ENCODE measurements at regions not wholly inside any gene's neighbourhood (a gene's known extent, or its start where the extent isn't known, plus 50 kb on each side); places are given as distances from the start of the nearest gene placed in this dataset.

DNA sequence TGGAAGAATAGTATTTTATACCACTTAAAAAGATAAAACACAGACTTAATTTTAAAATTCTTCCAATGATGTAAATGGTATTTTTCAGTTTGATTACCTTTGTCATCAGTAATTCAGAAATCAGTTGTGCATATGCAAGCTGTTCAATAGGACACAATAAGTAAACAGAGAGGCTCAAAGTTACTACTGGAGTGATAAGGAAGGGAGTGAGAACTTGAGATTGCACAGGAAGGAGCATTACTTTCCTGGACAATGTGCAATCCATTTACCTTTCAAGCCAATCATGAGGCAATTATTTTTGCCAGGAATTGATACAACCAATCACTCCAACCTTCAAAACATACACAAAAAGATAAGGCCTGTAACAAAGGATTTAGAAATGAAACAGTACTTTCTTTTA lies 1024.3 kb downstream of the RAPGEF2 start:
- intact Hi-C loops (cut with DNase I), result no loop called here
- no peak for DNase-seq
- H3K9me3 ChIP-seq, result peaks cover 0 to under 1% (median 0%) of the 10 kb centered on the region in 4 donors
- TF ChIP-seq POLR2AphosphoS5 (IDR thresholded peaks at IDR 0.05) (no peak), EP300 (IDR thresholded peaks at IDR 0.05) (no peak), POLR2A (IDR thresholded peaks at IDR 0.05) (no peak)
- TF ChIP-seq, protein P1, sequence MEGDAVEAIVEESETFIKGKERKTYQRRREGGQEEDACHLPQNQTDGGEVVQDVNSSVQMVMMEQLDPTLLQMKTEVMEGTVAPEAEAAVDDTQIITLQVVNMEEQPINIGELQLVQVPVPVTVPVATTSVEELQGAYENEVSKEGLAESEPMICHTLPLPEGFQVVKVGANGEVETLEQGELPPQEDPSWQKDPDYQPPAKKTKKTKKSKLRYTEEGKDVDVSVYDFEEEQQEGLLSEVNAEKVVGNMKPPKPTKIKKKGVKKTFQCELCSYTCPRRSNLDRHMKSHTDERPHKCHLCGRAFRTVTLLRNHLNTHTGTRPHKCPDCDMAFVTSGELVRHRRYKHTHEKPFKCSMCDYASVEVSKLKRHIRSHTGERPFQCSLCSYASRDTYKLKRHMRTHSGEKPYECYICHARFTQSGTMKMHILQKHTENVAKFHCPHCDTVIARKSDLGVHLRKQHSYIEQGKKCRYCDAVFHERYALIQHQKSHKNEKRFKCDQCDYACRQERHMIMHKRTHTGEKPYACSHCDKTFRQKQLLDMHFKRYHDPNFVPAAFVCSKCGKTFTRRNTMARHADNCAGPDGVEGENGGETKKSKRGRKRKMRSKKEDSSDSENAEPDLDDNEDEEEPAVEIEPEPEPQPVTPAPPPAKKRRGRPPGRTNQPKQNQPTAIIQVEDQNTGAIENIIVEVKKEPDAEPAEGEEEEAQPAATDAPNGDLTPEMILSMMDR (IDR thresholded peaks at IDR 0.05), result no peak
- H3K36me3 ChIP-seq, result no peaks in the 10 kb centered on the region
- H3K27ac ChIP-seq, result no peak overlapping the region
- H3K4me3 ChIP-seq, result no peak overlapping the region
- H3K27me3 ChIP-seq, result no peaks in the 10 kb centered on the region
- H3K4me1 ChIP-seq, result no peaks in the 10 kb centered on the region

DNA sequence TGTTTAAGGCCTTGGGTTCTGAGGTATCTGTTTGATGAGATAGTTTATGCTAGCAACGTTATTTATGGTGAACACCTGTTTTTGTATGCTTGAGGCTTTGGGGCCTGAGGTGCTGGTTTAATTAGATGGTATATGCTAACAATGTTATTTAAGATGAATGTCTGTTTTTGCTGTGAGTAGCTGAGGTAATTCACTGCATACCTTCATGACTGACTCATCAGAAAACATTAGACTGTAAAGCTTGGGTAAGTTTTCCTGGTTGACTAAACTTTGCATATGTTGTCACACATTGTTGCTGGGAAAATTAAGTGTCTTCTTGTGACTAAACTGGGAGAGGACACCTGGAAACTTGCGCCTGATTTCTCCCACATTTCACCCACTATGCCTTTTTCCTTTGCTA lies 1026.6 kb downstream of the RAPGEF2 start:
- no peak for DNase-seq
- H3K9me3 ChIP-seq, result peaks cover 0 to 6% (median 0%) of the 10 kb centered on the region in 4 donors
- H3K36me3 ChIP-seq, result no peaks in the 10 kb centered on the region
- H3K27me3 ChIP-seq, result no peaks in the 10 kb centered on the region
- 58 to 68% methylated on average over 2 of the region's 2 CpGs for WGBS, 2 donors
- H3K4me1 ChIP-seq, result no peaks in the 10 kb centered on the region
- H3K27ac ChIP-seq, result no peak overlapping the region
- H3K4me3 ChIP-seq, result no peak overlapping the region
- intact Hi-C loops (cut with DNase I), result no loop called here
- TF ChIP-seq EP300 (IDR thresholded peaks at IDR 0.05), result no peak
- TF ChIP-seq POLR2AphosphoS5 (IDR thresholded peaks at IDR 0.05), result no peak
- TF ChIP-seq, protein P1 (IDR thresholded peaks at IDR 0.05), result no peak
- TF ChIP-seq POLR2A (IDR thresholded peaks at IDR 0.05), result no peak

DNA sequence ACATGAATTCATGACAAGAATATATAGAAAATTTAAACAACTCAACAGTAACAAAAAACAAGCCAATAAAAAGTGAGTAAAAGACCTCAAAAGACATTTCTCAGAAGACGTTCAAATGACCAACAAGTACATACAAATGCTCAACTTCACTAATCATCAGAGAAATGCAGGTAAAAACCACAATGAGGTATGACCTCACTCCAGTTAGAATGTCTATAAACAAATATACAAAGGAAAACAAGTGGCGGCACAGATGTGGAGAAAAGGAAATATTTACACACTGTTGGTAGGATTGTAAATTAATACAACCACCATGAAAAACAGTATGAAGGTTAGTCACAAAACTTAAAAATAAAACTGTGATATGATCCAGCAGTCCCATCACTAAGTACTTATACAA lies 1033.1 kb downstream of the RAPGEF2 start:
- 26 to 68% methylated on average over 2 of the region's 2 CpGs for WGBS, 2 donors
- TF ChIP-seq EP300 (IDR thresholded peaks at IDR 0.05), result no peak
- TF ChIP-seq, protein P1 (IDR thresholded peaks at IDR 0.05), result no peak
- TF ChIP-seq POLR2AphosphoS5 (IDR thresholded peaks at IDR 0.05), result no peak
- no peak for TF ChIP-seq POLR2A (IDR thresholded peaks at IDR 0.05)
- H3K4me3 ChIP-seq, result no peak overlapping the region
- H3K27ac ChIP-seq, result no peak overlapping the region
- intact Hi-C loops (cut with DNase I), result no loop called here
- no peak for DNase-seq
- H3K4me1 ChIP-seq, result no peaks in the 10 kb centered on the region
- peaks cover 0 to 6% (median 0%) of the 10 kb centered on the region in 4 donors for H3K9me3 ChIP-seq
- H3K27me3 ChIP-seq, result no peaks in the 10 kb centered on the region
- H3K36me3 ChIP-seq, result no peaks in the 10 kb centered on the region

DNA sequence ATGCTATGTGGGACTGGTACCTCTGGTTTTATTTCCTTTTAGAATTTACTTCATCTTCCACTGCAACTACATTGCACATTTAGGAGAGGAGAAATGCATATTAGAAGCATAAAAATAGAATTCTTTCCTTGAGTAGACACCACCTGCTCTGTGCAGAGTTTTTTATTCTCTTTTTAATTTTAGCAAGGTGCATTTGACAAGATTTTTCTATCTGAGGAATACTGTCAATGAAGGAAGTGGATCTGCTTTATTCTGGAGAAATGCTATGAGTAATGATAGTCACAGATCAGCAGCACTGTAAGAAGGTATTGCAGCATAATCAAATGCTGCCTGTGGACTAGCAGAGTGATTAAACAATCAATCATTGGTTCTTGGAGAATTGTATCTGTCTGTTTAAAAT lies 1038.3 kb downstream of the RAPGEF2 start:
- Histone ChIP-seq H3K9me3 (no peaks in the 10 kb centered on the region), H3K27me3 (no peaks in the 10 kb centered on the region), H3K4me3 (no peak overlapping the region), H3K4me1 (no peaks in the 10 kb centered on the region), H3K36me3 (no peaks in the 10 kb centered on the region), H3K27ac (no peak overlapping the region)
- TF ChIP-seq EP300 (IDR thresholded peaks at IDR 0.05), result no peak
- DNase-seq, result no peak
- intact Hi-C loops (cut with DNase I), result no loop called here

DNA sequence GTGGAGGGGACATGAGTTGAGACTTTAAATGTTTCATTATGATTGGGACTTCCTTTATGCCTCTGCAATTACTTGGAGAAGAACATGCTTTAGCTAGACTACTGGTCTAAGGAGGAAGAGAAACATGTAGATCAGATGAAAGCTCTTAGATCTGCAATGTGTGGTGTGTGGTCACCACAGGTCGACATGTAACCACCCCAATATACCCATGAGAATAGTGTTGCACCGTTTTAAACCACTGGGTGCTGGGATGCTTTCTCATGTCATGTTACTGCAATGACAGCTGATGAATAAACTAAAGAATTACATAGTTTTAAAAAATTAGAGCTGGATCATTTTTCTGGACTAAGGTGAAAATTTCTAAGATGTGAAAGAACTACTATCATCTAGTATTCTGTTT lies 1039.7 kb downstream of the RAPGEF2 start:
- Histone ChIP-seq H3K9me3 (no peaks in the 10 kb centered on the region), H3K4me1 (no peaks in the 10 kb centered on the region), H3K27me3 (no peaks in the 10 kb centered on the region), H3K27ac (no peak overlapping the region), H3K4me3 (no peak overlapping the region), H3K36me3 (no peaks in the 10 kb centered on the region)
- no peak for TF ChIP-seq EP300 (IDR thresholded peaks at IDR 0.05)
- TF ChIP-seq POLR2A (IDR thresholded peaks at IDR 0.05), result no peak
- TF ChIP-seq, protein P1 (IDR thresholded peaks at IDR 0.05), result no peak
- TF ChIP-seq POLR2AphosphoS5 (IDR thresholded peaks at IDR 0.05), result no peak
- WGBS, 2 donors, result 64 to 75% methylated on average over 2 of the region's 2 CpGs
- DNase-seq, result no peak
- intact Hi-C loops (cut with DNase I), result no loop called here

Data from sigmoid colon (tissue), 6 donors.